HL-60 (cell line): ENCODE measurements at regions not wholly inside any gene's neighbourhood (a gene's known extent, or its start where the extent isn't known, plus 50 kb on each side); places are given as distances from the start of the nearest gene placed in this dataset.

Source experiments
- DNase-seq, 2 experiments: peaks; one replicate each; pipeline ENCODE4 v3.0.0-alpha.2; 2010 to 2020; ENCODE audit warnings: low read depth in 1 of 2, low spot score in 1 of 2
- H3K27ac ChIP-seq: fragments of 250-450 bp; sonication (Bioruptor Pico); replicated peaks from 2 replicates; pipeline ENCODE4 v1.5.1; 2020; ENCODE audit warnings: mild to moderate bottlenecking, moderate library complexity
- H3K27me3 ChIP-seq: fragments of 250-450 bp; sonication (Bioruptor Pico); 2 replicates; pipeline ENCODE4 v1.5.1; 2021; ENCODE audit warnings: mild to moderate bottlenecking, moderate library complexity; ENCODE audit not compliant: insufficient read depth, poor library complexity, severe bottlenecking
- H3K4me3 ChIP-seq: replicated peaks from 2 replicates; pipeline ENCODE4 v1.5.1; 2011; ENCODE audit warnings: mild to moderate bottlenecking, control low read depth, low read length; ENCODE audit not compliant: insufficient read depth
- CTCF ChIP-seq: IDR thresholded peaks from one replicate; pipeline ENCODE4 v1.5.1; 2011; ENCODE audit warnings: low read length, control low read depth, inconsistent platforms; ENCODE audit not compliant: insufficient read depth
- GABPA ChIP-seq: IDR thresholded peaks from 2 replicates; pipeline ENCODE4 v1.6.1; 2012; ENCODE audit warnings: low read depth
- POLR2AphosphoS5 ChIP-seq: IDR thresholded peaks from 2 replicates; pipeline ENCODE4 v1.6.1; 2012; ENCODE audit warnings: low read depth
- SPI1 ChIP-seq: IDR thresholded peaks from 2 replicates; pipeline ENCODE4 v1.6.1; 2012; ENCODE audit warnings: low read depth, mild to moderate bottlenecking, borderline replicate concordance
- TF ChIP-seq, protein P1 (sequence below): IDR thresholded peaks from 2 replicates; pipeline ENCODE4 v1.6.1; 2012; ENCODE audit warnings: low read depth; ENCODE audit not compliant: insufficient replicate concordance

GRCh38 chr12:115755725-115756085 lies 521.8 kb downstream of the MED13L start:
- no peak for DNase-seq
- Histone ChIP-seq H3K27ac (no peak overlapping the region), H3K27me3 (peaks cover 9% of the 10 kb centered on the region), H3K4me3 (no peak overlapping the region)
- no peak for TF ChIP-seq SPI1
- TF ChIP-seq, protein P1, sequence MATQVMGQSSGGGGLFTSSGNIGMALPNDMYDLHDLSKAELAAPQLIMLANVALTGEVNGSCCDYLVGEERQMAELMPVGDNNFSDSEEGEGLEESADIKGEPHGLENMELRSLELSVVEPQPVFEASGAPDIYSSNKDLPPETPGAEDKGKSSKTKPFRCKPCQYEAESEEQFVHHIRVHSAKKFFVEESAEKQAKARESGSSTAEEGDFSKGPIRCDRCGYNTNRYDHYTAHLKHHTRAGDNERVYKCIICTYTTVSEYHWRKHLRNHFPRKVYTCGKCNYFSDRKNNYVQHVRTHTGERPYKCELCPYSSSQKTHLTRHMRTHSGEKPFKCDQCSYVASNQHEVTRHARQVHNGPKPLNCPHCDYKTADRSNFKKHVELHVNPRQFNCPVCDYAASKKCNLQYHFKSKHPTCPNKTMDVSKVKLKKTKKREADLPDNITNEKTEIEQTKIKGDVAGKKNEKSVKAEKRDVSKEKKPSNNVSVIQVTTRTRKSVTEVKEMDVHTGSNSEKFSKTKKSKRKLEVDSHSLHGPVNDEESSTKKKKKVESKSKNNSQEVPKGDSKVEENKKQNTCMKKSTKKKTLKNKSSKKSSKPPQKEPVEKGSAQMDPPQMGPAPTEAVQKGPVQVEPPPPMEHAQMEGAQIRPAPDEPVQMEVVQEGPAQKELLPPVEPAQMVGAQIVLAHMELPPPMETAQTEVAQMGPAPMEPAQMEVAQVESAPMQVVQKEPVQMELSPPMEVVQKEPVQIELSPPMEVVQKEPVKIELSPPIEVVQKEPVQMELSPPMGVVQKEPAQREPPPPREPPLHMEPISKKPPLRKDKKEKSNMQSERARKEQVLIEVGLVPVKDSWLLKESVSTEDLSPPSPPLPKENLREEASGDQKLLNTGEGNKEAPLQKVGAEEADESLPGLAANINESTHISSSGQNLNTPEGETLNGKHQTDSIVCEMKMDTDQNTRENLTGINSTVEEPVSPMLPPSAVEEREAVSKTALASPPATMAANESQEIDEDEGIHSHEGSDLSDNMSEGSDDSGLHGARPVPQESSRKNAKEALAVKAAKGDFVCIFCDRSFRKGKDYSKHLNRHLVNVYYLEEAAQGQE = no peak
- TF ChIP-seq GABPA = no peak
- no peak for TF ChIP-seq CTCF
- no peak for TF ChIP-seq POLR2AphosphoS5

GRCh38 chr12:115755061-115755724 lies 522.3 kb downstream of the MED13L start:
- no peak for DNase-seq
- TF ChIP-seq GABPA (no peak), CTCF (no peak)
- peaks cover 9% of the 10 kb centered on the region for H3K27me3 ChIP-seq
- no peak overlapping the region for H3K4me3 ChIP-seq
- H3K27ac ChIP-seq = no peak overlapping the region

DNA sequence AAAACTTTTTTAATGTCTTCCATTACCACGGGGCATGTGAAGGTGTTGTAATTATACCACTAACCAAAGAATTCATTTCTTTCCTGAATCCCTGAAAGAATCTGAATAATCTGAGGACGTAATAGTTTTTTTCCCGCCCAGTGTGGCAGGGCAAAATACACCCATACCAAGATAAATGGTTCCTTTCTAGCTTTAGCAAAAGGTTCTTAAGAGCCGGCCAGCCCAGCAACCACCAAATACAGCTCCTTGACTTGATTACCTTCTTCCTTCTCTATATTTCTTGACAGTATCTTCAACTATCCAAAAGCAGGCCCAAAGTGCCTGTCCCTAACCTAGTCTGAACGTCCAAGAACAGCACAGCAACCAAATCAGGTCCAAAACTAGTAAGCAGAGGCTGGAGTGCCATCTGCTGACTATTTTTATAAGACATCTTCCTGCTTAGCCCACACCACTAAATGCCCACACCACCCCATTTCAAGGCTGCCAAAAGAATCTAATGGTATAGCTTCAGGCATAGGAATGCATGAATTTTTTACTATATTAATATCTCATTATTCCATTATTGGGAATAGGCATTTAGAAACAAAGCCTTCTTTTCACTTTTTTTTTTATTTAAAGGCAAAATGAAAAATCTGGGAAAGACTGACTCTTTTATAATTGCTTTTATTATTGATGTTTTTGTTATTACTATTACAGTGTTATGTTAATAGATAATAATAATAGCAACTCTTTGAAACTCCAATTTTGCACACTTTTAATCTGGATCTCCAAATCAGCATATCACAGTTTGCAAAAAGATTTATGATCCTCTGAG lies 524.4 kb downstream of the MED13L start:
- TF ChIP-seq GABPA (no peak), CTCF (peak; percentile 32), SPI1 (no peak)
- TF ChIP-seq, protein P1 = no peak
- H3K4me3 ChIP-seq = no peak overlapping the region
- H3K27me3 ChIP-seq = peaks cover 9% of the 10 kb centered on the region
- H3K27ac ChIP-seq = no peak overlapping the region
- peak; percentile 7 to 8 for DNase-seq

DNA sequence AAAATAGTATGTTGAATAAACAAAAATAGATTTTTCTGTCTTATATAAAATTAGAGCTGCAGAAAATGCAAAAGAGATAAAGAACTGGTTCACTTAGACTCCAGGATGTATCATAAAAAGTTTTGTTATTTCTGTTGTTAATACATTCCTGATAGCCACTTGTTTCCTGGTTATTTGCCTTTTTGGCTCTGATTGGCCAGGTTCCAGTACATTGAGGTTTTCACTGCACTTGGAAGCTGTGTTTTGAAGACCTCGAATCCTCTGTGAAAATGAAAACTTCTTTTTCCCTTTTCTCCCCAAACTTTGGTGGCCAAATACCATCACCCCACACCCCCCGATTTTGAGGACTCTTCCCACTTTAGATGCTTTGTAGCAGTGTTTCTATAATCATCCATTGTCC lies 525.3 kb downstream of the MED13L start:
- DNase-seq = no peak
- H3K27me3 ChIP-seq = peaks cover 6% of the 10 kb centered on the region
- H3K4me3 ChIP-seq = no peak overlapping the region
- TF ChIP-seq SPI1 (no peak), POLR2AphosphoS5 (no peak), GABPA (no peak), CTCF (no peak)
- TF ChIP-seq, protein P1 = no peak
- H3K27ac ChIP-seq = no peak overlapping the region
